NT2/D1 (cell line): ENCODE measurements at regions not wholly inside any gene's neighbourhood (a gene's known extent, or its start where the extent isn't known, plus 50 kb on each side); places are given as distances from the start of the nearest gene placed in this dataset.

Source experiments
- SUZ12 ChIP-seq: IDR thresholded peaks from 2 replicates; pipeline ENCODE4 v1.6.1; 2011; ENCODE audit not compliant: insufficient read length, insufficient read depth; ENCODE audit errors: extremely low read depth
- YY1 ChIP-seq: IDR thresholded peaks from 2 replicates; pipeline ENCODE4 v1.6.1; 2011; ENCODE audit not compliant: insufficient read length, insufficient read depth

- TF ChIP-seq YY1: no peak
- TF ChIP-seq SUZ12: no peak
Measured at GRCh38 chr2:57190007-57190406, 856.6 kb upstream of the VRK2 start.
